Thoracic aorta (tissue), 2 donors: ENCODE measurements at regions not wholly inside any gene's neighbourhood (a gene's known extent, or its start where the extent isn't known, plus 50 kb on each side); places are given as distances from the start of the nearest gene placed in this dataset.
A peak's percentile ranks its signal among the peaks of the same experiment; 100 is the strongest.

Experiments used
- ATAC-seq: fragments of 150-250 bp; one replicate; pipeline ENCODE4 v1.8.0; 2017; ENCODE audit warnings: low read depth; ENCODE audit not compliant: insufficient number of reproducible peaks, low FRiP score
- DNase-seq: peaks from one replicate; pipeline ENCODE4 v3.0.0-alpha.2; 2020; ENCODE audit warnings: low spot score
- H3K27ac ChIP-seq, 2 donors: fragments of 200-600 bp; sonication (generic); 1 replicate in 1 of 2; 2 replicates in 1 of 2; pipeline ENCODE4 v1.5.1; 2016; ENCODE audit warnings: mild to moderate bottlenecking in 2 of 2, moderate library complexity in 2 of 2
- H3K27me3 ChIP-seq: fragments of 200-600 bp; sonication (generic); replicated peaks from 2 replicates; pipeline ENCODE4 v1.6.0; 2016; ENCODE audit warnings: mild to moderate bottlenecking; ENCODE audit not compliant: insufficient read depth
- H3K36me3 ChIP-seq: fragments of 200-600 bp; sonication (generic); one replicate; pipeline ENCODE4 v1.5.1; 2016
- H3K4me1 ChIP-seq, 2 donors: fragments of 200-600 bp; sonication (generic); 1 replicate in 1 of 2; 2 replicates in 1 of 2; pipeline versions ENCODE4 v1.5.1 to v1.6.0; 2016; ENCODE audit warnings: low read depth in 2 of 2, mild to moderate bottlenecking in 1 of 2; ENCODE audit not compliant: control insufficient read depth in 1 of 2
- H3K4me3 ChIP-seq: fragments of 200-600 bp; sonication (generic); 2 replicates; pipeline ENCODE4 v1.5.1; 2016; ENCODE audit warnings: mild to moderate bottlenecking
- H3K9me3 ChIP-seq: fragments of 200-600 bp; sonication (generic); 2 replicates; pipeline ENCODE4 v1.5.1; 2016
- CTCF ChIP-seq: fragments of 200-600 bp; sonication (generic); IDR thresholded peaks from one replicate; pipeline ENCODE4 v1.5.1; 2019; ENCODE audit warnings: antibody characterized with exemption

GRCh38 chr9:75438716-75439115, 350.4 kb downstream of the OSTF1 start:
- ATAC-seq = no peak
- TF ChIP-seq CTCF = no peak
- Histone ChIP-seq H3K36me3 (no peaks in the 10 kb centered on the region), H3K4me3 (no peak overlapping the region), H3K27me3 (no peaks in the 10 kb centered on the region), H3K4me1 (no peaks in the 10 kb centered on the region), H3K27ac (no peak overlapping the region), H3K9me3 (no peaks in the 10 kb centered on the region)
- no peak for DNase-seq

- no peaks in the 10 kb centered on the region for H3K36me3 ChIP-seq
- H3K27me3 ChIP-seq = no peaks in the 10 kb centered on the region
- DNase-seq (no peak), ATAC-seq (no peak)
- no peak for TF ChIP-seq CTCF
- no peaks in the 10 kb centered on the region for H3K9me3 ChIP-seq
- H3K27ac ChIP-seq = no peak overlapping the region
- no peak overlapping the region for H3K4me3 ChIP-seq
- H3K4me1 ChIP-seq = no peaks in the 10 kb centered on the region
Measured at GRCh38 chr9:75440914-75441313, 352.6 kb downstream of the OSTF1 start.

- Histone ChIP-seq H3K4me1 (peaks cover 0 to 7% of the 10 kb centered on the region in 2 donors), H3K9me3 (no peaks in the 10 kb centered on the region), H3K27ac (no peak overlapping the region), H3K27me3 (no peaks in the 10 kb centered on the region), H3K36me3 (no peaks in the 10 kb centered on the region), H3K4me3 (no peak overlapping the region)
- no peak for TF ChIP-seq CTCF
- DNase-seq (no peak), ATAC-seq (no peak)
Measured at GRCh38 chr9:75445144-75445543, 356.8 kb downstream of the OSTF1 start.

GRCh38 chr9:75447281-75447680, 359.0 kb downstream of the OSTF1 start:
- peaks cover 13 to 24% of the 10 kb centered on the region in 2 donors for H3K4me1 ChIP-seq
- TF ChIP-seq CTCF = no peak
- no peak for ATAC-seq
- H3K27me3 ChIP-seq = no peaks in the 10 kb centered on the region
- no peak overlapping the region for H3K4me3 ChIP-seq
- H3K36me3 ChIP-seq = no peaks in the 10 kb centered on the region
- H3K9me3 ChIP-seq = no peaks in the 10 kb centered on the region
- no peak for DNase-seq
- no peak overlapping the region for H3K27ac ChIP-seq

GRCh38 chr9:75448281-75448680, 360.0 kb downstream of the OSTF1 start:
- Histone ChIP-seq H3K36me3 (no peaks in the 10 kb centered on the region), H3K27me3 (no peaks in the 10 kb centered on the region), H3K4me1 (peaks cover 18 to 34% of the 10 kb centered on the region in 2 donors), H3K9me3 (no peaks in the 10 kb centered on the region), H3K27ac (peak overlapping the region in 1 of 2 donors; percentile 13), H3K4me3 (no peak overlapping the region)
- DNase-seq (no peak), ATAC-seq (no peak)
- no peak for TF ChIP-seq CTCF
